SU-DHL-6 (cell line): ENCODE measurements at regions not wholly inside any gene's neighbourhood (a gene's known extent, or its start where the extent isn't known, plus 50 kb on each side); places are given as distances from the start of the nearest gene placed in this dataset.

Experiments
- EZH2phosphoT487 ChIP-seq: fragments of 200-600 bp; sonication (generic), shearing (Covaris generic); conservative IDR thresholded peaks from 2 replicates; pipeline ENCODE4 v1.6.1; 2018; ENCODE audit warnings: mild to moderate bottlenecking, antibody characterized with exemption, low read length, moderate library complexity, mixed read lengths
- TF ChIP-seq, protein P1 (sequence below): fragments of 200-600 bp; sonication (generic); IDR thresholded peaks from one replicate; pipeline ENCODE4 v1.5.1; 2017; ENCODE audit warnings: antibody characterized with exemption, mild to moderate bottlenecking, low read length, moderate library complexity; ENCODE audit not compliant: insufficient read depth, poor library complexity, severe bottlenecking

- TF ChIP-seq, protein P1, sequence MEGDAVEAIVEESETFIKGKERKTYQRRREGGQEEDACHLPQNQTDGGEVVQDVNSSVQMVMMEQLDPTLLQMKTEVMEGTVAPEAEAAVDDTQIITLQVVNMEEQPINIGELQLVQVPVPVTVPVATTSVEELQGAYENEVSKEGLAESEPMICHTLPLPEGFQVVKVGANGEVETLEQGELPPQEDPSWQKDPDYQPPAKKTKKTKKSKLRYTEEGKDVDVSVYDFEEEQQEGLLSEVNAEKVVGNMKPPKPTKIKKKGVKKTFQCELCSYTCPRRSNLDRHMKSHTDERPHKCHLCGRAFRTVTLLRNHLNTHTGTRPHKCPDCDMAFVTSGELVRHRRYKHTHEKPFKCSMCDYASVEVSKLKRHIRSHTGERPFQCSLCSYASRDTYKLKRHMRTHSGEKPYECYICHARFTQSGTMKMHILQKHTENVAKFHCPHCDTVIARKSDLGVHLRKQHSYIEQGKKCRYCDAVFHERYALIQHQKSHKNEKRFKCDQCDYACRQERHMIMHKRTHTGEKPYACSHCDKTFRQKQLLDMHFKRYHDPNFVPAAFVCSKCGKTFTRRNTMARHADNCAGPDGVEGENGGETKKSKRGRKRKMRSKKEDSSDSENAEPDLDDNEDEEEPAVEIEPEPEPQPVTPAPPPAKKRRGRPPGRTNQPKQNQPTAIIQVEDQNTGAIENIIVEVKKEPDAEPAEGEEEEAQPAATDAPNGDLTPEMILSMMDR, result no peak
- TF ChIP-seq EZH2phosphoT487, result no peak
These were observed 149.8 kb downstream of the TSN start for GRCh38 chr2:121905201-121905600.
